ENCODE measurements at regions not wholly inside any gene's neighbourhood (a gene's known extent, or its start where the extent isn't known, plus 50 kb on each side); places are given as distances from the start of the nearest gene placed in this dataset.

GRCh38 chr2:7732497-7732896 is 815.3 kb downstream of the RNF144A start:
- Mint-ChIP-seq H3K27ac (no peak overlapping the region), H3K27me3 (ENCODE audit: low read depth) (peaks cover 15% of the 10 kb centered on the region), H3K36me3 (ENCODE audit: low read depth) (no peaks in the 10 kb centered on the region), H3K4me3 (no peak overlapping the region), H3K4me1 (no peaks in the 10 kb centered on the region), H3K9me3 (no peaks in the 10 kb centered on the region)
- TF ChIP-seq CTCF (IDR thresholded peaks at IDR 0.05; ENCODE audit: unreplicated experiment in 3 of 3): no peak

GRCh38 chr2:7736646-7737305 is 819.6 kb downstream of the RNF144A start:
- Mint-ChIP-seq H3K4me3 (no peak overlapping the region), H3K27me3 (ENCODE audit: low read depth) (peaks cover 11% of the 10 kb centered on the region), H3K36me3 (ENCODE audit: low read depth) (no peaks in the 10 kb centered on the region), H3K4me1 (no peaks in the 10 kb centered on the region), H3K27ac (peak overlapping the region in 1 of 3 experiments; percentile 59), H3K9me3 (no peaks in the 10 kb centered on the region)
- TF ChIP-seq CTCF (IDR thresholded peaks at IDR 0.05; ENCODE audit: unreplicated experiment in 3 of 3): no peak

- no peaks in the 10 kb centered on the region for H3K4me1 Mint-ChIP-seq
- peaks cover 11% of the 10 kb centered on the region for H3K27me3 Mint-ChIP-seq (ENCODE audit: low read depth)
- H3K4me3 Mint-ChIP-seq: no peak overlapping the region
- no peak overlapping the region for H3K27ac Mint-ChIP-seq
- no peaks in the 10 kb centered on the region for H3K36me3 Mint-ChIP-seq (ENCODE audit: low read depth)
- no peak for TF ChIP-seq CTCF (IDR thresholded peaks at IDR 0.05; ENCODE audit: unreplicated experiment in 3 of 3)
- H3K9me3 Mint-ChIP-seq: no peaks in the 10 kb centered on the region
Observed at GRCh38 chr2:7738596-7738995, 821.4 kb downstream of the RNF144A start.

GRCh38 chr2:7740114-7740513 is 822.9 kb downstream of the RNF144A start:
- H3K27ac Mint-ChIP-seq: no peak overlapping the region
- H3K4me3 Mint-ChIP-seq: no peak overlapping the region
- peaks cover 8% of the 10 kb centered on the region for H3K27me3 Mint-ChIP-seq (ENCODE audit: low read depth)
- TF ChIP-seq CTCF (IDR thresholded peaks at IDR 0.05; ENCODE audit: unreplicated experiment in 3 of 3): no peak
- no peaks in the 10 kb centered on the region for H3K9me3 Mint-ChIP-seq
- H3K4me1 Mint-ChIP-seq: no peaks in the 10 kb centered on the region
- H3K36me3 Mint-ChIP-seq (ENCODE audit: low read depth): no peaks in the 10 kb centered on the region

- Mint-ChIP-seq H3K9me3 (no peaks in the 10 kb centered on the region), H3K27me3 (ENCODE audit: low read depth) (peaks cover 3% of the 10 kb centered on the region), H3K36me3 (ENCODE audit: low read depth) (no peaks in the 10 kb centered on the region), H3K4me3 (no peak overlapping the region), H3K27ac (no peak overlapping the region), H3K4me1 (no peaks in the 10 kb centered on the region)
- no peak for TF ChIP-seq CTCF (IDR thresholded peaks at IDR 0.05; ENCODE audit: unreplicated experiment in 3 of 3)
Observed at GRCh38 chr2:7742301-7742700, 825.1 kb downstream of the RNF144A start.

GRCh38 chr2:7744827-7745226 is 827.6 kb downstream of the RNF144A start:
- Mint-ChIP-seq H3K27ac (no peak overlapping the region), H3K4me1 (no peaks in the 10 kb centered on the region), H3K36me3 (ENCODE audit: low read depth) (no peaks in the 10 kb centered on the region), H3K4me3 (no peak overlapping the region), H3K9me3 (no peaks in the 10 kb centered on the region), H3K27me3 (ENCODE audit: low read depth) (peaks cover 3% of the 10 kb centered on the region)
- no peak for TF ChIP-seq CTCF (IDR thresholded peaks at IDR 0.05; ENCODE audit: unreplicated experiment in 3 of 3)

Data from nephron (organoid).